Endothelial cell (in vitro differentiated cells): ENCODE measurements at regions not wholly inside any gene's neighbourhood (a gene's known extent, or its start where the extent isn't known, plus 50 kb on each side); places are given as distances from the start of the nearest gene placed in this dataset.
A peak's percentile ranks its signal among the peaks of the same experiment; 100 is the strongest.

Source experiments
- DNase-seq: peaks from one replicate; pipeline ENCODE4 v3.0.0; 2021; ENCODE audit warnings: low spot score
- H3K27ac Mint-ChIP-seq: one replicate; pipeline ENCODE4 v1.8.0; 2021; ENCODE audit warnings: mixed read lengths, inconsistent platforms; ENCODE audit not compliant: unreplicated experiment
- H3K27me3 Mint-ChIP-seq: one replicate; pipeline ENCODE4 v1.8.0; 2021; ENCODE audit warnings: mild to moderate bottlenecking, moderate library complexity, mixed read lengths, inconsistent platforms; ENCODE audit not compliant: unreplicated experiment
- H3K36me3 Mint-ChIP-seq: one replicate; pipeline ENCODE4 v1.8.0; 2021; ENCODE audit warnings: mild to moderate bottlenecking, low read depth, mixed read lengths, inconsistent platforms; ENCODE audit not compliant: unreplicated experiment
- H3K4me1 Mint-ChIP-seq: one replicate; pipeline ENCODE4 v1.8.0; 2021; ENCODE audit warnings: mild to moderate bottlenecking, mixed read lengths, inconsistent platforms; ENCODE audit not compliant: unreplicated experiment
- H3K4me3 Mint-ChIP-seq: one replicate; pipeline ENCODE4 v1.8.0; 2021; ENCODE audit warnings: mild to moderate bottlenecking, mixed read lengths, inconsistent platforms; ENCODE audit not compliant: unreplicated experiment
- H3K9me3 Mint-ChIP-seq: one replicate; pipeline ENCODE4 v1.8.0; 2021; ENCODE audit warnings: mixed read lengths, inconsistent platforms; ENCODE audit not compliant: unreplicated experiment
- CTCF ChIP-seq: fragments of 200-600 bp; sonication (generic); IDR thresholded peaks from one replicate; pipeline ENCODE4 v1.5.0; 2021; ENCODE audit warnings: antibody characterized with exemption; ENCODE audit not compliant: unreplicated experiment

- TF ChIP-seq CTCF, result no peak
- Mint-ChIP-seq H3K27me3 (no peaks in the 10 kb centered on the region), H3K27ac (peak overlapping the region; percentile 90), H3K9me3 (no peaks in the 10 kb centered on the region), H3K4me1 (peaks cover 37% of the 10 kb centered on the region), H3K36me3 (peaks cover 4% of the 10 kb centered on the region), H3K4me3 (no peak overlapping the region)
- peak; percentile 22 for DNase-seq
Measured at GRCh38 chrX:39309721-39310152, 508.5 kb downstream of the MID1IP1 start.

- Mint-ChIP-seq H3K27ac (peak overlapping the region; percentile 90), H3K4me1 (peaks cover 37% of the 10 kb centered on the region), H3K36me3 (no peaks in the 10 kb centered on the region), H3K4me3 (no peak overlapping the region), H3K9me3 (no peaks in the 10 kb centered on the region), H3K27me3 (no peaks in the 10 kb centered on the region)
- DNase-seq, result no peak
- no peak for TF ChIP-seq CTCF
Measured at GRCh38 chrX:39310891-39311290, 509.6 kb downstream of the MID1IP1 start.

GRCh38 chrX:39311646-39312045, 510.4 kb downstream of the MID1IP1 start:
- Mint-ChIP-seq H3K27me3 (no peaks in the 10 kb centered on the region), H3K9me3 (no peaks in the 10 kb centered on the region), H3K36me3 (no peaks in the 10 kb centered on the region), H3K4me3 (no peak overlapping the region), H3K27ac (no peak overlapping the region), H3K4me1 (peaks cover 37% of the 10 kb centered on the region)
- no peak for TF ChIP-seq CTCF
- no peak for DNase-seq

GRCh38 chrX:39313146-39313545, 511.9 kb downstream of the MID1IP1 start:
- Mint-ChIP-seq H3K9me3 (no peaks in the 10 kb centered on the region), H3K4me1 (peaks cover 34% of the 10 kb centered on the region), H3K36me3 (no peaks in the 10 kb centered on the region), H3K4me3 (no peak overlapping the region), H3K27ac (no peak overlapping the region), H3K27me3 (no peaks in the 10 kb centered on the region)
- TF ChIP-seq CTCF, result no peak
- no peak for DNase-seq

DNA sequence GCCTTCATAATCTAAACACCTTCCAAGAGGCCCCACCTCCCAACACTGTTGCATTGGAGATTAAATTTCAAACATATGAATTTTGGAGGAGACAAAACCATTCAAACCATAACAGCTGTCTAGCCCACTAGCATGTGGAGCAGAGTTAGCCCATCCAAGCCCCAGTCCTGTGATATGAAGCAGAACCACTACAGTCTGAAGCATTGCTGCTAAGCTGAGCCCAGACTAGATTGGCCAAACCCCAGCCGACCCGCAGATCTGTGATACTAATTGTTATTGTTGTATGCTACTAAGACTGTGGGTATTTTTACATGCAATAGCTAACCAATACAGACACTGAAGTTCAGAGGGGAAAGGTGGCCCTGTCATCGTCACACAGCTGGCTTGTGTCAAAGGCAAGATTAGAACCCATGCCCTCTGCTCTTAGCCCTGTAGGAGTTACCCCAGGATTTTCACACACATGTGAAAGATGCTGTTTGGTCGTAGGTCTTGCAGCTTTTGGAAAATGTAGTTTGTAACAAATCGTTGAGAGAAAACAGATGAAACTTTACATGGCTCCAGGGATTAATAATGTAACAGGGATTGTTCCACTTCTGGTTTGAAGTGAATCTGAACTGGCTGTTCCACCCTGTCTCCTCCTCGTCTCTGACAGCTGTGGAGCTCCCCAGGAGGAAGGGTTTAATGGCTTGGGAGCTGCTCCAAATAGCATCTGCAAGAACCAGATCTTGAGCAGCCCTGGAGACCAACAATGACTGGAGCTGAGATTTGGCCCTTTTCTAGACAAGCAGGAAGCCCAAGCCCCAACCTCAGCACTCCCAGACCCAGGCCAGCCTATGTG, 517.5 kb downstream of the MID1IP1 start:
- Mint-ChIP-seq H3K4me1 (no peaks in the 10 kb centered on the region), H3K27ac (no peak overlapping the region), H3K9me3 (no peaks in the 10 kb centered on the region), H3K4me3 (no peak overlapping the region), H3K27me3 (no peaks in the 10 kb centered on the region), H3K36me3 (no peaks in the 10 kb centered on the region)
- no peak for TF ChIP-seq CTCF
- no peak for DNase-seq
